Right ventricle myocardium inferior (tissue), 1 donor: ENCODE measurements at regions not wholly inside any gene's neighbourhood (a gene's known extent, or its start where the extent isn't known, plus 50 kb on each side); places are given as distances from the start of the nearest gene placed in this dataset.
"Not testable (repeated sequence)": the region's sequence is repeated elsewhere in the genome, so short reads cannot be mapped to it uniquely, and the experiment has no call there.

Source experiments
- ATAC-seq: fragments of 200-7000 bp; cut with Tn5 transposase; one replicate; pipeline ENCODE4 v1.9.1; 2020; ENCODE audit warnings: mild to moderate bottlenecking, moderate library complexity
- DNase-seq: peaks from one replicate; pipeline ENCODE4 v3.0.0; 2021; ENCODE audit errors: missing footprints
- intact Hi-C: fragments of 100-400 bp; cut with DNase I; formaldehyde crosslinking; loops from one replicate; pipeline ENCODE4 v1.11.0; 2022
- donor health status: DM: no; HTN: yes; CAD: no; lungs with severe emphysema.

DNA sequence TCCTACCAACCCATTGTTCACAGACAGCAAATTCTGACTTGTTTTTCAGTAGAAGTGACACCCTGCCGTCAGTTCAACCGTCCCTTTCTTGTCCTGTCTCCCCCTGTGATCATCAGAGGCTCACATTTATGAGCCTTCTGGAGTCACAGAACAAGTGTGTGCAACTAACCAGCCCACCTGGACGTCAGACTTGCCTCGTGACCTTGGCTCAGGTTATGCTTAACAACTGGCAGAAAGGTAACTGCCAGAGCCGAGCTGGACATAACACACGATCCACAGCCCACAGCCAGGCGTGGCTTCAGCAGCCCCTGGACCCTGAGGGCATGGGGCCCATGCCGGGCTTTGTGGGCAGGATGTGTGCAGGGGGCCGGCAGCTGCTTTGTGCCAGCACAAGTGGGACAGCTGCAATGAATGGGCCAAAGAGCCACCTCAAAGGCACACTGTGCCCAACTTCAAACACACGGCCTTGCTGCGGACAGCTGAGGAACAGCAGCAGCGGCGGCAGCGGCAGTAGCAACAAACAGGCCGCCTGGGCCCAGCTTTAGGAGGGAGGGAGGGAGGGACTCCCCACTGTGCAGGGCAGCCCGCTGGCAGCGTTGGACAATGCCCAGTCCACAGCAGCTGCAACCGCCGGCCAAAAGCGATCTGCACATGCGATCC is 103.9 kb downstream of the ZBTB18 start:
- ATAC-seq: no peak
- DNase-seq: no peak
- intact Hi-C loops: no loop called here

DNA sequence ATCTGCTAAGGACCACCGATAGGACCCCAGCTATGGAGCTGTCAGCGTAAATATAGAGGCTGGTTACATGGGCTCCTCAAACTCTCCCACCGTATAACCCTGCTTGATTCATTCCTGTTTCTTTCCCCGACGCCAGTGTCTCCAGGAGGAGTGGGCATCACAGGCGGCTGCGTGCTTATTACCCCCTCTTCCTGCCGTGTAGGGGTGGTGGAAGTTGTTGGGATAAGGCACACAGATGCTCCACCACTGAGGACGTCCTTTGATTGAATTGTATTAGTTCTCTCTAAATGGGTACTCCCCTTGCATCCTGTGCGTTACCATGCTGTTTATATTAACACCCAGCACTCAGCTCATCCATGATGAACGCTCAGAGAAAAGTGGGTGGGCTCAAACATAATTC is 104.6 kb downstream of the ZBTB18 start:
- DNase-seq (no peak), ATAC-seq (no peak)
- intact Hi-C loops: no loop called here

DNA sequence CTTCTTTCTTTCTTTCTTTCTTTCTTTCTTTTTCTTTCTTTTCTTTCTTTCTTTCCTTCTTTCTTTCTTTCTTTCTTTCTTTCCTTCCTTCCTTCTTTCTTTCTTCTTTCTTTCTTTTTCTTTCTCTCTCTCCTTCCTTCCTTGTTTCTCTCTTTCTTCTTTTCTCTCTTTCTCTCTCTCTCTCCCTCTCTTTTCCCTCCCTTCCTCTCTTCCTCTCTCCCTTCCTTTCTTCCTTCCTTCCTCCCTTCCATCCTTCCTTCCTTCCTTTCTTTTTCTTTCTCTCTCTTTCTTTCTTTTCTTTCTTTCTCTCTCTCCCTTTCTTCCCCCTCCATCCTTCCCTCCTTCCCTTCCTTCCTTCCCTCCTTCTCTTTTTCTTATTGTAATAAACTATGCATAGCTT is 105.5 kb downstream of the ZBTB18 start:
- ATAC-seq, intact Hi-C loops, DNase-seq: not testable (repeated sequence)

DNA sequence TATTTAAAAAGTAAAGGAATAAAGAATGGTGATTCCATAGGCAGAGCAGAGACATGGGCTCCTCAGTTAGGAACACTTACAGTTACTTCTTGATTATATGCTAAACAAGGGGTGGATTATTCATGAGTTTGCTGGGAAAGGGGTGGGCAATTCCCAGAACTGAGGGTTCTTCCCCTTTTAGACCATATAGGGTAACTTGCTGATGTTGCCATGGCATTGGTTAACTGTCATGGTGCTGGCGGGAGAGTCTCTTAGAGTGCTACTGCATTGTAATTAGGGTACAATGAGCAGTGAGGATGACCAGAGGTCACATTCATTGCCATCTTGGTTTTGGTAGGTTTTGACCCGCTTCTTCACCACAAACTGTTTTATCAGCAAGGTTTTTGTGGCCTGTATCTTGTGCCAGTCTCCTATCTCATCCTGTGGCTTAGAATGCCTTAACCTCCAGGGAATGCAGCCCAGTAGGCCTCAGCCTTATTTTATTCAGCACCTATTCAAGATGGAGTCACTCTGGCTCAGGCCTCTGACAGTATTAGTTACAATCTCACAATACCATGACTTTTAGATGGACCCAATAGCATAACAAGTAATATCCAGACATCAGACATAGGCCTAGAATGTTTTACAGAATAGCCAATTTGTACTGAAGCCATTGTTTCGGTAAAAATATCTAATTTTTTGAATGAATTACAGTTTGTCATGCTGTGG is 106.8 kb downstream of the ZBTB18 start:
- DNase-seq: no peak
- ATAC-seq: no peak
- intact Hi-C loops: no loop called here

DNA sequence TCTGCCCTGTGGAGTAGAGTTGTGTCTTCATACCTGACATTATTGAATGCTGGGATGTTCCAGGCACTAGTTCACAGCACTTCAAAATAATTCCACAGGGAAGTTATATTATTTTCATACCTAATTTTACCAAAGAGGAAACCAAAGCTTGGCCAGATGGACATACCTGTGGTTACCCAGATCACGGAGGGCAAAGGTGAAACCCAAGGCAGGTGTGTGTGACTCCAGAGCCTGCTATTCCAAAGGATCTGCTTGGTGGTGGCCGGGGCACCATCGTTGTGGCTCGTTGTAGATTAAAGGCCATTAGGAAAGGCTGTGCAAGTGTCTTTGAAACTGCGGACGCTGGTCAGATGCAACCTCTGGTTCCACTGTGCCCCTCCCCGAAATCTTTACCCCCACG is 108.6 kb downstream of the ZBTB18 start:
- ATAC-seq (no peak), DNase-seq (no peak)
- intact Hi-C loops: no loop called here

DNA sequence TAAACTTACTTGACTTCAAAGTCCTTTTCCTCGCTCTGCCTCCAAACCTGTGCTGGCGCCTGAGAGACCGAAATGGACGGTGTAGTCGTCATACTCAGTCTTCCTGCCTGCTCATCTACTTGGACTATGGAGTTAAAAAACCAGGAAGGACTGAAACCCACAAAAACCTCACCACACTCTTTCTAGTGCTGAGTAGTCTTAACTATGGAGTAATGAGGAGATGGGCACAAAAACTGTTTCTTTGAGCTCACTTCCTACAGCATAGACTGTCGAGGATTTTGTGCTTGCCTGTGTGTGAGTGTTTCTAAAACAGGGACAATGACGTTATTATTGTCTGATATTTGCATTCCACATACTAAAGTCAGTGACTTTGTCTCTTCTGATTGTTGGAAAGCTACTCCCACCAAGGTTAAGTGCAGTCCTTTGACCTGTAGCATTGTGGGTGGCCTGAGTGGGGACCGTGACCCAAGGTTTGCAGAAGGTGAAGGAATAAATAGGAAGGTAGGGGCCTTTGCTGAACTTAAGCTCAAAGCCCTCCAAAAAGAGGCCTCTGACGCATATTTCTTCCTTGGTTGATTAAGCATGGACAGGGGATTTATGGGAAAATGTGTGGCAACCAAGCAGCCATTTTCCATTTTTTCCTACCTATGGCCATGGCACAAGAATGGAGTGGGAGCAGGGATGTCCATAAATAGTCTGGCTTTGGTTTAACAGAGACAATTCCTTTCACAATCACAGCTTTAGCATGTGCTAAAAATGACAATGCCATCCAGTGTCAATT is 109.6 kb downstream of the ZBTB18 start:
- no peak for ATAC-seq

DNA sequence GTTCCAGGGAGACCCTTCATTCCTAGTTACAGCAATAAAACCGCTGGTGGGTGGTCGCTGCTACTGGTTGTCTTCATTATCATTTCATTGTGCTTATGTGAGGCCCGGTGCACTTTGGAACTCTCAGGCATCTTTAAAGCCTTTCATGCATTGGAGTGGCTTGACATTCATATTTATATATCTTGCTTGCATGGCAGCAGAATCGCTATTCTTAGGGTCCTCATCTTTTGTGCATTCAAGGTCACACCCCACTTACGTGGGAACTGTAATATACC is 110.1 kb downstream of the ZBTB18 start:
- intact Hi-C loops: no loop called here

More for the DNA sequence above, 109.6 kb downstream of the ZBTB18 start:
- intact Hi-C loops: no loop called here
- DNase-seq: no peak

DNA sequence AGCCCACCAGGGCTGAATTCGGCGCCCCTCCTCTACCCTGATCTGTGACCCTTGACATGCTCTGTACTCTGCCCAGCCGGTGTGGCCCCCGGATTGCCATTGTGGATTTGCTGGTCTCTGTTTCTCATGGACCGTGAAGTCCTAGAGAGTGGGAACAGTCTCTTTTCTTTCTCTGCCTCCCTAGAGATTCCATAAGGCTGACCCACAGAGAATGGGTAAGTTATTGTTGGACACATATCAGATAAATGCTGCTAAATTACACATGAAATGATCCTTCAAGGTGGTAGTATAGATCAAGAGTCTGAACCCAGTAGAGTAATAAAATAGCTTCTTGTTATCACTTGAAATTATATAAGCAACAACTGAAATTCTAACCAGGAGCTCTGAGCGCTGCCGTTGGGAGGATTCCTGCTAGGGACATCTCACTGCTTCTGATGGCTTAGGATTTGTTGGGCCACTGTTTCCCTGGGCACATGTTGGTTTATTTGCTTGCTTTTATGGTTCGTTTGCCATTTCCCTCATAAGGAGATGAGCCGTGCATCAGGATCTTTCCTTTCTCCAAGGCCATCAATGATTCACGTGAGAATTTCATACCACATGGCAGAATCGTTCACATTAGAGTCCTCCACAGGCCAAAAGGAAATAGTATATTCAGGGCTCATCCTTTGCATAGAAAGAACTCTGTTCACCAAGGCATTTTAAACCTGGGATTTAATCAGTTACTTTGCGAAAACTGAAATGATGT is 111.9 kb downstream of the ZBTB18 start:
- DNase-seq (no peak), ATAC-seq (no peak)
- intact Hi-C loops: no loop called here

More for the DNA sequence above, 110.1 kb downstream of the ZBTB18 start:
- ATAC-seq (no peak), DNase-seq (no peak)

DNA sequence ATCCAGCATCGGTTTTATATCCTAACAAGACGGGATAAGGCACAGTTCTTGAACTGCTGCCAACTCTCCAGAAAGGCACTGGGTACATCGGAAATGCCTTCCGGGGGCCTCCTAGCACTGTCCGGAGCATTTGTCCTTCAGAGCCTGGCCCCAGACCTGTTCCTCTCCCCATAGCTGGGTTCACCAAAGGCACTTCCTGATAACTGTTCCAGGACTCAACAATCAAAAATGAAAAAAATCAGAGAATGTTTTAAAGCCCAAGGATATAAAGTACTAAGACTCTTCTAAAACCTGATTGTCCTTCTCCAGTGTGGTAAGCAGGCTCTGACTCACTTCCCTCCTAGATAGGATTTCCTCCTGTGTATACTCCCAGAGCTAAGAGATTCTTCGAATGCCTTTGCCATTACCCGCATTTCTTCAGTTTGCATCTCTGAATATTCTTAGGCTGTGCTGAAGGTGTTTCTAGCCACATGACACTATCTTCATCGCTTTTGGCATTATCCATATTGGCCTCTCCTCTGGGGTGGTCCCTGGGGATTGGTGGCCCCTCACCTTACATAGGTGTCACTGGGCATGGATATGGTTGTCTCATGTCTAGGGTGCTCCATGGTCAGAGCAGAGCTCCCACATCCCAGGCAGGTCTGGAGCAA is 112.9 kb downstream of the ZBTB18 start:
- DNase-seq (no peak), ATAC-seq (peak; percentile 60)
- intact Hi-C loops: no loop called here

DNA sequence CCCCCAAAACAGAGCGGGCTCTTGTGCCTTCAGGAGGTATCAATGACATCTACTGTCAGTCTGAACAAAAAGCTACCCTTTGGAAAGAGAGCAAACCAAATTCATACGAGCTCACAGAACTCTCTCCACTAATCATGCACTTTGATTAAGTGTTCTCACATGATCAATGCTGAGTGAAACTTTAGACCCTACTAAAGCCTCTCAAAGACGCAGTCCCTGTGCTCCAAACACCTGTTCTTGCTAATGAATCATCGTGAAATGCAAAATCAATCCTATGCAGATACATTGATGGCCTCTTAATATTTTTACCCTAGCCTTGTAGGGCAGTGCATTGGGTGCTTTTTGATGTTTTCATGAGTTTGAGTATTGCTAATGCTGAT is 113.4 kb downstream of the ZBTB18 start:
- no peak for DNase-seq
- ATAC-seq: no peak
- intact Hi-C loops: no loop called here

DNA sequence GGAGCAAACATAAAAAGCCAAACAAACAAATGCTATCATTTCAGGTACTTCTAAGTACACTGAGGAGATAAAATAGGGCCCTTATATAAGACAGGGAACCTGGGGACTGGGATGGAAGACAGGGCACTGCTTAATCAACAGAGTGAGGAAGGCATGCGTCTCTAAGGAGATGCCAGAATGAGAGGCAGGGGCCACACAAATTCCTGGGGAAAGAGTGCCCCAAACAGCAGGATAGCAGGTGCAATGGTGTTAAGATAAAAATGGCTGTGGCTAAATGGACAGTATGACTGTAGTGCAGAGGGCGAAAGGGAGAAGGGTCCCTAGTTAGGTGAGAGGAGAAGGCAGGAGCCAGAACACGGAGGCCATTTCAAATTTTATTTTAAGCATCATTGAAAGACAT is 113.9 kb downstream of the ZBTB18 start:
- intact Hi-C loops: no loop called here
- ATAC-seq (no peak), DNase-seq (no peak)

DNA sequence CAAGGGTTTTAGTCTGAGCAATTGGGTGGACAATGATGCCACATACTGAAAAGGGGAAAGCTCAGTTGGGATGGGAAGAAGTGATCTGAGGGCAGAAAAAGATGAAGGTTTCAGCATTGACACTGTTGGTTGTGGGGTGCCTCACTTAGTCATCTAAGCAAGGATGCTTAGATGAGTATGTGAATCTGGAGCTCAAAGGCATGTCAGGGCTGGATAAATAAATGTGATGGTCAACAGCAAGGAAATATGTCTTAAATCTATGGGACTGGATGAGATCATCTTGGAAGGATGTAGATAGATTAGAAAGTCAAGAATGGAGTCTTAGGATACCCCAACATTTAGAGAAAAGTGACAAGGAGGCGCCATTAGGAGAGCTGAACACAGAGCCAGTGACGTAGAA is 114.6 kb downstream of the ZBTB18 start:
- DNase-seq: no peak
- intact Hi-C loops: no loop called here

DNA sequence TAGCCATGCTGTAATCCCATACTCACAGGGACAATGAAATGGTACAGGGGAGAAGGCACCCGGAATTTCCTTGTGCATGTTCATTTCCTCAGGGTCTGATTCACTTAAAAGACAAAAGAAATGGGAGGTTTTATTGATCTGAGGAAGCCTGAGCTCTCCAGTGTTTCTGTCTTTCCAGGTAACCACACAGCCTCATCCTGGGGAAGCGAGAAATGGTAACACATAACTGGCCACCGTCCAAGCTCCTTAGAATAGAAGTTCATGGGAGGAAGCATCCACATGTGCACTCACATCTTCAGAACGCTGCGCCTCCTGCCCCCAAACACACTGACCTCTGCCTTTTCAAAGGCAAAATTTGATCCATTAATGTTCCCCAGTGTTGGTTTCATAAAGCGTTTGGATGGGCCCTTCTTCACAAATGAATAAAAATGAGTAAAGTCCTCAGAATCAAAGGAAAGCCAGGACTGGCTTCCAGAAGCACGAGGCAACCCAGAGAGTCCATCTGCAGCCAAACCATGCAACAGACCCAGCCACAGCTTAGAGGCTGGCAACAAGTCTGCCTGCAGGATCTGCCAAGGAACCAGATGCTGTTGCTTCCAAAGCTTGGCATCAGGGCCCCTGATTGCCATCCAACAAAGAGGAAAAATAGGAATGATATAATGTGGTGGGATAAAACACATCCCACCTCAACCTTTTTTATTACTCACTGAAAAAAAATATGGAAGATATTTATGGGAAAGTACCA is 120.3 kb downstream of the ZBTB18 start:
- no peak for ATAC-seq
- DNase-seq: no peak
- intact Hi-C loops: no loop called here

More for the DNA sequence above, 114.6 kb downstream of the ZBTB18 start:
- ATAC-seq: no peak

DNA sequence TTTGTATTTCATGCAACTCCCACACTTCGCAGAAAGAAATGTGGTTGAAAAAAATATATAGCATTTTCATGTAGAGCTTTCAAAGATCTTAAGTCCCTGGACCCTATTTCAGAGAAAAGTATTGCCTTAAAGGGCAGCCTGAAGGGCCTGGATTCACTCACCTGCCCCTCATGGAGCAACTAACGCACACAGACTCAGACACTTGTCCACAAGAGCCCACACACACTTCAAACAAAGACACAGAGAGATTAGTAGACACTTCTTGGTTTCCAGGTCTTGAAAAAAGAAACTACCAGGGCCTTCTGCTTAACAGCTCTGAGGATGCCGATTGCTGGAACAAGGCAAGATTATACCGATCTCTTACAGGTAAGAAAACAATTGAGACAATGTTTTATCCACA is 122.2 kb downstream of the ZBTB18 start:
- DNase-seq (no peak), ATAC-seq (no peak)
- intact Hi-C loops: no loop called here

DNA sequence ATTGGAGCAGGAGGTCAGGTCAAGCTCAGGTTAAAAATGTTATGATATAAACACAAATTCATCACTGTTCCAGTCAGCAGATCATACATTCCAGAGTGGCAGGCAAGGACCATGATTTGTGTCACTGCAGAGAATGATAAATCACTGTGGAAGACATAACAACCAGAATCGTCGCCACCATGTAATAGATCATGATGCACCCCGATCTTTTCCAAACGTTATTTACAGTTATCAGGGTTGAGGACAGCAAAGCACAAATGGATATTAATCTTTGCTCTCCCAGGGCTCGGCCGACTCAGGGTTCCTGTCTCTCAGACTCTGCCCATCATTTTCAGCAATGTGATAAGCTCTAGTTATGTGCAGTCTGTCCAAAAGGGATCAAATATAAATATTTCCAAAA is 122.7 kb downstream of the ZBTB18 start:
- no peak for ATAC-seq
- intact Hi-C loops: no loop called here
- no peak for DNase-seq

DNA sequence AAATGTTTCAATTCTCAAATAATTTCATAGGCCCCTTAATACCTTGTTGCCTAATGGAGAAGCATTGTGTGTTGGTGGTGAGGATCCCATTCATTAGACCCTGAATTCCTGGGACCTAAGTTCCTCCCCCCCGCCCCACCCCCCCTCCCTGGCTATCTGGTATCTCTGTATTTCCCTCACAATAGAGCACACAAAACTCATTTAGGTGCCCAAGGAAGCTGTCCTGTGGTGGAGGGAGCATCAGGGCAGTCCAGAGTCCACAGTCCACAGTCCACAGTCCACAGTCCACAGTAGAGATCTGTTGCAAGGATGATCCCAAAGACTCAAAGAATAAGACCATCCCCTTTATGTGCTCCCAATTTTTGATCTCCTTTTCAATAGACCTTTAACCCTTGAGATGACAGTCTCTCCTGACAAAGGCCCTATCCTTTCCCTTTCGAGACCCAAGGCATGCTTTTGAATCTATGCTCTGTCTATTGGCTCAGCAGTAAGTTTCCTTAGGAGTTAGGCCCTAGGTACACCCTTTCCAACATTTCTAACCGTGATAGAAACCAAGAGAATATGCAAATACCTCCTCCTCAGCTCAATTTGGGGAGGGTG is 123.9 kb downstream of the ZBTB18 start:
- DNase-seq: no peak
- intact Hi-C loops: no loop called here

DNA sequence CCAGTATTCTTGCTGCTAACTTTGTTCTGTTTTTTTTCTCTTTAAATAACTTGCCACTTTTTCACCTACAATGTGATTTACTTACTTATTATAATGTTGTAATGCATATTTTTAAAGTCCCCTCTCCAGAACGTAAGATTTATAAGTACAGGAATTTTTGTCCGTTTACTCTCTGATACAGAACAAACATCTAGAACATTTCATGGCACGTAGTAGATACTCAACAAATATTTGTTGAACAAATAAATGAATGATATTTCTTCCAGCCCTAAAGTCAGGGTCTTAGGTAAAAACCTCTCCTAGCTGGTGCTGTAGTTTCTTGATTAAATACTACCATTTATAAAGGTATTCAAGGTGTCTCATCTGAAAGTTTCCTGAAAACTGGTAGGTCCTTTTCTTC is 125.1 kb downstream of the ZBTB18 start:
- ATAC-seq: no peak
- DNase-seq: no peak
- intact Hi-C loops: no loop called here

More for the DNA sequence above, 123.9 kb downstream of the ZBTB18 start:
- ATAC-seq: no peak

DNA sequence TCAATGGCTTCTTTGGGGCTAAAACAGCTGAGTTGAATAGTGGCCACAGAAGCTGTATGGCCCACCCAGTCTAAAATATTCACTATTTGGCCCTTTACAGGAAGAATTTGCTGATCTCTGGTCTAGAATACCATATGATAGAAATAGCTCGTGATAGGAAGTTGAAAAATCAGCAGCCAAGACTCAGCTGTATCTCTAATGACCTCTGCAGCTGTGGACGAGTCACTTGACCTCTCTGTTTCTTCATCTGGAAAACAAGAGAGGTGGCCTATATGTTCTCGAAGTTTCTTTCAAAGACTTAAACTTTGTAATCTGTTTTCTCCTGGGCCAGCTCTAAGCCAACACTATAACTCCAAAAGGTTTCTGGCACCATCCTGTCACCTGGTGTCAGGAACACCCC is 129.2 kb downstream of the ZBTB18 start:
- ATAC-seq (no peak), DNase-seq (no peak)
- intact Hi-C loops: no loop called here
